ENCODE measurements at regions not wholly inside any gene's neighbourhood (a gene's known extent, or its start where the extent isn't known, plus 50 kb on each side); places are given as distances from the start of the nearest gene placed in this dataset.

DNA sequence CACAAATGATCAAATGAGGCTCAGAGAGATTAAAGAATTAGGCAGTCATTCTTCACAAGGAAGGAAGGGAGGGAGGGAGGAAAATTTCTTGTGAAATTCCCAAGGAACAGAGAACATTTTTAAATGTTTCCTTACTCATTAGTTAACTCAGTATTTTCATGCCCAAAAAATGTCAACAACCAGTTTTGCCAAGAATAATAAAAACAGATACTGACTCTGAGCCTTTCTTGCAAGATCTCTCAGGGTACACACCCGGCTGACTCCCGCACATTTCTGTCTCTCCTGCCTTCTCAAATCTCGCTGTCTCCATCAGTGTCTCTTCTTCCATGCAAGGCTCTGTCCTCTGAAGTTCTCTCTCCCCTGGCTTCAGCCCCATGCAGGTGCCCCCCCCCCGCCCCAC lies 265.9 kb downstream of the TJP1 start:
- no peak for DNase-seq (ENCODE audit: low read depth)

DNA sequence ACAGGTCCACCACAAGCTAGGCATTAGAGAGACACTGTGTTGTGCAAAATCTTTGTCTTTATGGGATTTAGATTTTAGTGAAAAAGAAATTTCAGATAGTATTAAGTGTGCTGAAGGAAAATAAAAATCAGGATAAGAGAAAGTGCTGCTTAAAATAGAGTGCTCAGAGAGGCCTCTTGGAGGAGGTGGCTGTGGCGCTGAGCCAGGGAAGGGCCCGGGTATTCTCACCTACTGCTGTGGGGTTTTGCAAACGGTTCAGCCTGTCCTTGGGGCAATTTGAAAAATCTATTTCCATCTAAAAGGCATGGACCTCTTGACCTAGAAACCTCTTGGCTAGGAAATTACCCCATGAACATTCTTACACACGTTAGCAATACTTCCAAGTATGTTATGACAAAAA lies 267.7 kb downstream of the TJP1 start:
- no peak for DNase-seq (ENCODE audit: low read depth)

DNA sequence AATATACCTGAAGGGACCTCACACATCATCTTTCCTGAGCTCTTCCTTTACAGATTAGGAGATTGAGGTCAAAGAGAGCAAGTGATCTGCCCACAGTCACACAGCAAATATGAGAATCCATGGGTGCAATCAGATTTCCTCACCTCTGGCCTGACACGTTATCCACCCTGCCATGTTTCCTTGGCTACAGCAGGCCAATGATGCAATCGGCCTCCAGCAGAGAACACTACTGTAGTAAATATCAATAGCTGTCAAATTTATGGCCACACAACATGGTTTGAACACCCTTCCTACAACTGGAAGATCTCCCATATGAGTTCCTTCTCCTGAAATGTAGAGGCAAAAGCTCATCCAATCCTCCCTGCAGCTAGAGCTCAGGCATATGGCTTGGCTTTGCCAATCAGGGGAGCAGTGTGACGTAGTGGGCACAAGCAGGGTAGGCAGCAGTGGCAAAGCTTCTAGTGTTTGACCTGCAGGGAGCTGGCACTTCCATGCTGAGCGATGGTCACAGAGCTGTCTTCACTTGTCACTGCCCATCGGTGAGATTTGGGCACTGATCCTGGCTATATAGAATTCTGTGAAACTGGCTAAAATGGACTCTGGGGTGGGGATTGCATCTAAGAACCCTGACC lies 271.3 kb downstream of the TJP1 start:
- DNase-seq (ENCODE audit: low read depth), result peak; percentile 46

DNA sequence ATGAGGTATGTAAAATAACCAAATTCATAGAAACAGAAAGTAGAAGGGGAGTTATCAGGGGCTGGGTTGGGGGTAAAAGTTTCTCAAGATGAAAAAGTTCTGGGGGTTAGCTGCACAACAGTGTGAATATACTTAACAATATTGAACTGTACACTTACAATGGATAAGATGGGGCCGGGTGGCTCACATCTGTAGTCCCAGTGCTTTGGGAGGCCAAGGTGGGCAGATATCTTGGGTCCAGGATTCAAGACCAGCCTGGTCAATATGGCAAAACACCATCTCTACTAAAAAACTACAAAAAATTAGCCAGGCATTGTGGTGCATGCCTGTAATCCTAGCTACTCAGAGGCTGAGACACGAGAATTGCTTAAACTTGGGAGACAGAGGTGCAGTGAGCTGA lies 274.3 kb downstream of the TJP1 start:
- DNase-seq (ENCODE audit: low read depth), result no peak

- no peak for DNase-seq (ENCODE audit: low read depth)
These were observed 275.0 kb upstream of the NSMCE3 start for GRCh38 chr15:29544513-29545128.

GRCh38 chr15:29542994-29543393 lies 273.4 kb upstream of the NSMCE3 start:
- DNase-seq (ENCODE audit: low read depth), result no peak

- DNase-seq (ENCODE audit: low read depth), result no peak
These were observed 271.7 kb upstream of the NSMCE3 start for GRCh38 chr15:29541309-29541708.

- DNase-seq (ENCODE audit: low read depth), result no peak
These were observed 270.9 kb upstream of the NSMCE3 start for GRCh38 chr15:29540479-29540878.

GRCh38 chr15:29539736-29540135 lies 270.1 kb upstream of the NSMCE3 start:
- no peak for DNase-seq (ENCODE audit: low read depth)

DNA sequence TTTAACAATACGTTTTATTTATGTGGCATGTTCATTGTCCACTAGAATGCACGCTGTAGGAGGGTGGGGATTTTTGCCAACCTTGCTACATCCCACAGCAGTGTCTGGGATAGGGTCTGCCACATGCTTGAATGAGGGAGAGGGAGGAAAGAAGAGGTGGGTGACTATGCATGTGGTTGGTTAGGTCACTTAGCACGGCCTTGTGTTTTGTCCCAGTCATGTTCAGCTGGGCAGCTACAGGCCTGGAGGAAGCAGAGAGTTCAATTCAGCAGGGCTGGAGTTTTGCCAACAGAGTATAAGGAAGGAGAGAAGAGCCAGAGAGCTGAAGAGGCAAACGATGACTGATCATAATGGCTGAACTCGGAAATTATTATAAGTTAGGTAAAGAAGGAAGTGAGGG lies 268.4 kb upstream of the NSMCE3 start:
- DNase-seq (ENCODE audit: low read depth), result peak; percentile 27

DNA sequence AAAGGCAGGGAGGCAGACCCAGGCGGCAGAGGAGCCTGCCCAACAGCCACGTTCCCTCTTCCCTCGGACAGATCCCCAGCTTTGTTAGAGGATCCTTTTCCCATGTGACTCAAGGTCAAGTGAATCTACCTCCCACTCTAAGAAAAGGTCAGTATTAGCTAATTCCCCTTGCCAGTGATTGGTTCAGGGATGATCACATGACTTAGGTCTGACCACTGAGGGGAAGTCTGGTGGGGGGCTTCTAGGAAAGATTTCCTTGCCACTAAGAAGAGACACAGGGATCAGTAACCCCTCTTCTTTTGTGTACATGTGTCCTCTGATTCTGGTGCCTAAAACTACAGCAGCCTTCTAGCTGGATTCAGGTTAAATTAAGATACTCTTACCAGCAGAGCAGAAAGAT lies 266.3 kb upstream of the NSMCE3 start:
- DNase-seq (ENCODE audit: low read depth), result no peak

DNA sequence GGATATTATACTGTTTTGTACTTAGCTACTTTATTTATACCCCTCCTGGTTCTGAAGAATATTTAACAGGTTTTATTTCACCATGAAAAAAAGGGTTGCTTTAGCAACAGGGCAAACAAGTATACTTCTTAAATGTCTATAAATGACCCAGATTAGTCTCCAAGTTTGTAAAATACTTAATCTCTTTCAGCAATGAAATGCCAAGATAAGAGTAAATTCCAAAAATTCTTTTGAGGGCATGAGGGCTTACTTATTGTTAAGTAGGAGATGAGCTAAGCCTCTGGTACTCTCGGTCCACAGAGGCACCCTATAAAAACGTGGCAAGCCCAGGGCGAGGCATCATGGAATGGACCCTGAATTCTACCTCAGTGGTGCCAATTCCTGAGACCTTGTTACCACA lies 264.8 kb upstream of the NSMCE3 start:
- no peak for DNase-seq (ENCODE audit: low read depth)

DNA sequence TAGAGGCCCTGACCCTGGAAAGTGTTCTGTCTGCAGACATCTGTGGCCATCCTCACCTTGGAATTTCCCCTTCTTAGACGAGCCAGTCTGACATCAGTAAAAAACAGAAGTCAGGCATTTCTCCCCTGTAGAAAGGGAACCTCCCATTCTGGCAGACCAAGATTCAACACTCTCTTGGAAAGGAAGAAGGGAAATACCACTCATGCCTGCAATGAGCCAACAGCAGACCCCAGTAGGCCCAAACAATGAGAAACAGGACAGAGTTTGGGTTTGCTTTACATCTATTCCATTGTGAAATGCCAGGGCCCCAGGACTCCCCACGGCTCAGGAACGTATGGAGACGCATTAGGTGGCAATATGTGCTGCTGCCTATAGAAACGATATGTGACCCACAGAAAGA lies 264.0 kb upstream of the NSMCE3 start:
- no peak for DNase-seq (ENCODE audit: low read depth)

- no peak for DNase-seq (ENCODE audit: low read depth)
These were observed 262.7 kb upstream of the NSMCE3 start for GRCh38 chr15:29532296-29532695.

DNA sequence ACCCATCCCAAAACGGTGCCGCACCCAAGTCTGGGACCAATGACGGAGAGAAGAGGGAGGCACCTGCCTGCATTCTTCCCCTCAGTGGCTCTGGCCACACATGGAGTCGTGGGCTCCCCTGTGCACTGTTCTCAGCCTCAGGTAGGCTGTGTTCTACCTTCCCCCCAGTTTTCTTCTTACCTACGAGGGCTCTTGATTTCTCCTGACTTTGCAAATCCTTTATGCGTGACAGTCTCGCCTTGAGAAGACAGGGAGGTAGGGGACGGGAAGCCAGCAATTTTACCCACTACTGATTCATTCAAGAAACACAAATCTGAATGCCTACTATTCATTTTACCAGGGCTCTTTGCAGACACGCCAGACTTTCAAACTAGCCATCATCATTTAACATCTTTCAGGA lies 261.3 kb upstream of the NSMCE3 start:
- no peak for DNase-seq (ENCODE audit: low read depth)

DNA sequence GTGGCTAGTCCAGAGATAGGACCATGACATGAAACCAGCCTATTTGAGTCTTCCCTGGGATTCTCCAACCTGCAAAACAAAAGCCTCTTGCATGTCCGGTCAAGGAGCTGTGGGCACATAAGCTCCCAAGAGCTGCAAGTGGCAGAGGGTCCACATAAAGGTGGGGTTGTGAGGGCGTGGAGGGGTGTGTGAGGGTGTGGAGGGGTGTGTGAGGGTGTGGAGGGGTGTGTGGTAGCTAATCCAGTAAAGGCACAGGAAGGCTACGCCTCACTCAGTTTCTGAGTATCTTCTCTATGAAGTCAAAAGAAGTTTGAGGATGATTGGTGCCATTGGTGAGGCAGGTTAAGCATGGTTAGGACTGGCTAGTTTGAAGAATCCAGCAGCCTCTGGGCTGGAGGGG lies 259.4 kb upstream of the NSMCE3 start:
- DNase-seq (ENCODE audit: low read depth), result no peak

- DNase-seq (ENCODE audit: low read depth), result peak; percentile 52
These were observed 258.7 kb upstream of the NSMCE3 start for GRCh38 chr15:29528276-29528675.

- no peak for DNase-seq (ENCODE audit: low read depth)
These were observed 257.2 kb upstream of the NSMCE3 start for GRCh38 chr15:29526802-29527201.

GRCh38 chr15:29522373-29523276 lies 253.0 kb upstream of the NSMCE3 start:
- peak; percentile 74 for DNase-seq (ENCODE audit: low read depth)

DNA sequence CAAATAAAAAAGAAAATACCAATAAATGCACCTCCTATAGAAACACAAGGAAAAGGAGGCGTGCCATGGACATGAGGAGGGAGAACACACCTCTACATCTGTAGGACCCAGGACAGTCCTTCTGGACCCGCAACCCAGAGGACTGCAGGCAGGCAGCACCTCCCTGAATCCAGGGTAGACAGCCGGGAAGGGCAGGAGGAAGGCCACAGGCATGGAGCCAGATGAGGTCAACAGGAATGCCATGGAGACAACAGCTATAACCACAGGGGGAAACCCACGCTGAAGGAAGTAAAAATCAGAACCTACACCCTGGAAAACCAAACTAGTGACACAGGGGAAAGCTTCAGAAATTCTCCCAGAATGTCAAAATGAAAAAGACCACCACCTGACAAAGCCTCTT lies 248.8 kb upstream of the NSMCE3 start:
- DNase-seq (ENCODE audit: low read depth), result peak; percentile 82

DNA sequence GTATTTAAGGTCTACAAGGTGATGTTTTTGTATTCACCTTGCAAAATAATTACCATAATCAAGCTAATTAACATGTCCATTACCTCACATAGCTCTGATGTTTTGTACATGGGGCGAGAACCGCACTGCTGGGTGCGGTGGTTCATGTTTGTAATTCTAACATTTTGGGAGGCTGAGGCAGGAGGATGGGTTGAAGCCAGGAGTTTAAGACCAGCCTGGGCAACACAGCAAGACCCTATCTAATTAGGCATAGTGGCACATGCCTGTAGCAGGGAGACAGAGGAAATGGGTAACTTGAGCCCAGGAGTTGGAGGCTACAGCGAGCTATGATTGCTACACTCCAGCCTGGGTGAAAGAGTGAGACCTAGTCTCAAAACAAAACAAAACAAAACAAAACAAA lies 248.2 kb upstream of the NSMCE3 start:
- DNase-seq (ENCODE audit: low read depth), result no peak

GRCh38 chr15:29516929-29517328 lies 247.3 kb upstream of the NSMCE3 start:
- DNase-seq (ENCODE audit: low read depth), result peak; percentile 53

DNA sequence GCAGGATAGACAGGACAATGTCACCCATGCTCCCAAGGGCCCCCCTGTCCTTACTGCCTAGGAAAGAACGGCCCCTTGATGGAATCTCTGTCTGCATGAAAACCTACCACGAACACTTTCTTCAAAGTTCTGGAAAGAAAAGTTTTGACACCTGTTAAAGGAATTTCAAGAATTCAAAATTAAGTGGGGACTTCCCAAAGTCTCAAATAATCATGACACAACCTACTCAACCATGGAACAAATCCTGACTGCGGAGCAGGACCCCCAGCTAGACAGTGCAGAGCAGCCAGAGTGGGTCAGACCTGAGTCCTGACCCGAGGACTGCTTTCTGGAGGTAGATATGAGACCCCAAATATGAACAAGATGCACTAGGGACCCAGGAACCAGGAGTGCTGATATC lies 245.3 kb upstream of the NSMCE3 start:
- DNase-seq (ENCODE audit: low read depth), result no peak
